ENCODE measurements at regions not wholly inside any gene's neighbourhood (a gene's known extent, or its start where the extent isn't known, plus 50 kb on each side); places are given as distances from the start of the nearest gene placed in this dataset.

DNA sequence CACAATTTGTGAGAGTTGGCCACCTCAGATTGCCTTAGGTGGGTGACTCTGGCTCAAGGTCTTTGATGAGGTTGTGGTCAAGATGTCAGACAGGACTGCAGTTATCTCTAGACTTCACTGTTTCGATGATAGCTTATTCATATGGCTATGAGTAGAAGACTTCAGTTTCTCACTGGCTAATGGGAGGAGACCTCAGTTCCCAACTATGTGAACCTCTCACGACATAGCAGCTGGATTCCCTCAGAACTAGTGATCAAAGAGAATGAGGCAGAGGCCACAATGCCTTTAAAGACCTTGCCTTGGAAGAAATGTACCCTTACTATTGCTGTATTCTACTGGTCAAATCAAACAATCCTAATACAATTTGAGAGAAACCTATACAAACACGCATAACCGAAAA lies 607.5 kb upstream of the ROBO2 start:
- Mint-ChIP-seq H3K4me3 (no peak overlapping the region), H3K27ac (no peak overlapping the region), H3K27me3 (ENCODE audit: insufficient read depth, low read depth) (no peaks in the 10 kb centered on the region), H3K36me3 (no peaks in the 10 kb centered on the region), H3K9me3 (no peaks in the 10 kb centered on the region), H3K4me1 (no peaks in the 10 kb centered on the region)
- Histone ChIP-seq H3K9me3 (ENCODE audit: low read depth) (no peaks in the 10 kb centered on the region), H2AFZ (replicated peaks) (no peak overlapping the region), H3F3A (ENCODE audit: low read depth) (no peaks in the 10 kb centered on the region), H3K9ac (no peak overlapping the region), H4K20me1 (ENCODE audit: low read depth) (no peaks in the 10 kb centered on the region), H3K36me3 (no peaks in the 10 kb centered on the region), H3K27me3 (no peaks in the 10 kb centered on the region), H3K4me1 (no peaks in the 10 kb centered on the region), H3K27ac (no peak overlapping the region), H3K4me3 (no peak overlapping the region), H3K79me2 (ENCODE audit: low read depth) (no peaks in the 10 kb centered on the region), H3K4me2 (no peak overlapping the region)
- DNase-seq (ENCODE audit: low spot score) = no peak
- no peak for TF ChIP-seq EZH2phosphoT487 (IDR thresholded peaks at IDR 0.05)
- no peak for TF ChIP-seq CTCF (IDR thresholded peaks at IDR 0.05)
- no peak for TF ChIP-seq EZH2 (IDR thresholded peaks at IDR 0.05)

GRCh38 chr3:76436894-76437293 lies 603.0 kb upstream of the ROBO2 start:
- H3K36me3 ChIP-seq = no peaks in the 10 kb centered on the region
- H3K4me3 ChIP-seq = no peak overlapping the region
- no peaks in the 10 kb centered on the region for H4K20me1 ChIP-seq (ENCODE audit: low read depth)
- Mint-ChIP-seq H3K27ac (no peak overlapping the region), H3K36me3 (no peaks in the 10 kb centered on the region), H3K27me3 (ENCODE audit: insufficient read depth, low read depth) (no peaks in the 10 kb centered on the region), H3K4me1 (no peaks in the 10 kb centered on the region), H3K4me3 (no peak overlapping the region), H3K9me3 (no peaks in the 10 kb centered on the region)
- H3K9me3 ChIP-seq (ENCODE audit: low read depth) = no peaks in the 10 kb centered on the region
- no peak for DNase-seq (ENCODE audit: low spot score)
- no peak overlapping the region for H3K4me2 ChIP-seq
- no peaks in the 10 kb centered on the region for H3F3A ChIP-seq (ENCODE audit: low read depth)
- no peak overlapping the region for H3K9ac ChIP-seq
- TF ChIP-seq EZH2 (IDR thresholded peaks at IDR 0.05) = no peak
- no peak for TF ChIP-seq CTCF (IDR thresholded peaks at IDR 0.05)
- TF ChIP-seq EZH2phosphoT487 (IDR thresholded peaks at IDR 0.05) = no peak
- H3K4me1 ChIP-seq = peaks cover 5% of the 10 kb centered on the region
- no peaks in the 10 kb centered on the region for H3K79me2 ChIP-seq (ENCODE audit: low read depth)
- H3K27ac ChIP-seq = no peak overlapping the region
- no peak overlapping the region for H2AFZ ChIP-seq (replicated peaks)
- no peaks in the 10 kb centered on the region for H3K27me3 ChIP-seq

DNA sequence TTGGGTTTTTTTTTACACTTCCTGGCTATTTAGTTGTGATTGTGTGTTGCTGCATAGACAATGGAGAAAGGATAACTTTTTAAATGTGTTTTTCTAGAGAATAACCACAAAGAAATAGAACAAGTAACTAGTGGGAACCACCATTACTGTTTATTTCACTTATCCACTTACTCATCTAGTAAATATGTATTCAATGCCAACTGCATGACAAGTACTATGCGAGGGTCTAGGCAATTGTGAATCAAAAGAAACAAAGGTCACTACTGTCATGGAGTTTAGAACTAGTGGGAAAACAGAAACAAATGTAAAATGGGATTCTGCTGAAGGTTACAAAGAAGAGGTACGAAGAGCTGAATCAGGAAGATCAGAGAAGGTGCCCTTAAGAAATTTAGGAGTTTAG lies 600.9 kb upstream of the ROBO2 start:
- Mint-ChIP-seq H3K9me3 (no peaks in the 10 kb centered on the region), H3K4me3 (no peak overlapping the region), H3K27me3 (ENCODE audit: insufficient read depth, low read depth) (no peaks in the 10 kb centered on the region), H3K4me1 (no peaks in the 10 kb centered on the region), H3K27ac (no peak overlapping the region), H3K36me3 (no peaks in the 10 kb centered on the region)
- Histone ChIP-seq H3K4me3 (no peak overlapping the region), H3K4me1 (peaks cover 5% of the 10 kb centered on the region), H3K27me3 (no peaks in the 10 kb centered on the region), H3F3A (ENCODE audit: low read depth) (no peaks in the 10 kb centered on the region), H3K27ac (no peak overlapping the region), H3K4me2 (no peak overlapping the region), H4K20me1 (ENCODE audit: low read depth) (no peaks in the 10 kb centered on the region), H3K9me3 (ENCODE audit: low read depth) (no peaks in the 10 kb centered on the region), H2AFZ (replicated peaks) (no peak overlapping the region), H3K79me2 (ENCODE audit: low read depth) (no peaks in the 10 kb centered on the region), H3K36me3 (no peaks in the 10 kb centered on the region), H3K9ac (no peak overlapping the region)
- TF ChIP-seq EZH2 (IDR thresholded peaks at IDR 0.05) (no peak), CTCF (IDR thresholded peaks at IDR 0.05) (no peak), EZH2phosphoT487 (IDR thresholded peaks at IDR 0.05) (no peak)
- DNase-seq (ENCODE audit: low spot score) = no peak
